Lower leg skin (tissue), 4 donors: ENCODE measurements at regions not wholly inside any gene's neighbourhood (a gene's known extent, or its start where the extent isn't known, plus 50 kb on each side); places are given as distances from the start of the nearest gene placed in this dataset.
"Not testable (repeated sequence)": the region's sequence is repeated elsewhere in the genome, so short reads cannot be mapped to it uniquely, and the experiment has no call there.

Experiments
- DNase-seq, 2 donors: peaks; one replicate each; pipeline ENCODE4 v3.0.0-alpha.2; 2019; ENCODE audit warnings: low spot score in 2 of 2
- H3K4me3 ChIP-seq: fragments of 200-600 bp; sonication (generic); 2 replicates; pipeline ENCODE4 v1.5.1; 2017; ENCODE audit warnings: mild to moderate bottlenecking, low read depth; ENCODE audit not compliant: poor library complexity, severe bottlenecking
- CTCF ChIP-seq, 3 donors: fragments of 450-650 bp; IDR thresholded peaks; one replicate each; pipeline ENCODE4 v1.5.1; 2016; ENCODE audit warnings: antibody characterized with exemption in 3 of 3, mild to moderate bottlenecking in 3 of 3, moderate library complexity in 2 of 3
- POLR2A ChIP-seq, 2 donors: fragments of 450-650 bp; IDR thresholded peaks; one replicate each; pipeline ENCODE4 v1.6.1; 2016 to 2017; ENCODE audit warnings: antibody characterized with exemption in 2 of 2, mild to moderate bottlenecking in 1 of 2, moderate library complexity in 1 of 2
- WGBS, 2 donors: methylation state at CpG; one replicate each; pipeline ENCODE4 v1.1.5; 2018; 5-methylcytosine and 5-hydroxymethylcytosine counted together
- intact Hi-C: fragments of 100-400 bp; cut with DNase I; formaldehyde crosslinking; loops from one replicate; pipeline ENCODE4 v1.15.0; 2023; ENCODE audit warnings: low total_unique reads

- intact Hi-C loops = no loop called here
- no peak overlapping the region for H3K4me3 ChIP-seq
- no peak for DNase-seq
- 36 to 59% methylated on average over 2 of the region's 2 CpGs for WGBS, 2 donors
- TF ChIP-seq CTCF (IDR thresholded peaks at IDR 0.05) (no peak), POLR2A (IDR thresholded peaks at IDR 0.05) (no peak)
These were observed 307.7 kb downstream of the OMA1 start for GRCh38 chr1:58238846-58239245.

GRCh38 chr1:58233729-58234128, 312.8 kb downstream of the OMA1 start:
- intact Hi-C loops = no loop called here

GRCh38 chr1:58231204-58231603, 315.3 kb downstream of the OMA1 start:
- WGBS, 2 donors = 80 to 87% methylated on average over 1 of the region's 1 CpG
- TF ChIP-seq POLR2A (IDR thresholded peaks at IDR 0.05) (no peak), CTCF (IDR thresholded peaks at IDR 0.05) (no peak)
- H3K4me3 ChIP-seq = no peak overlapping the region
- intact Hi-C loops = no loop called here
- no peak for DNase-seq

More at GRCh38 chr1:58233729-58234128, 312.8 kb downstream of the OMA1 start:
- H3K4me3 ChIP-seq = no peak overlapping the region
- 72 to 73% methylated on average over 3 of the region's 3 CpGs for WGBS, 2 donors
- TF ChIP-seq POLR2A (IDR thresholded peaks at IDR 0.05) = no peak
- no peak for TF ChIP-seq CTCF (IDR thresholded peaks at IDR 0.05)
- no peak for DNase-seq

GRCh38 chr1:58227604-58228003, 318.9 kb downstream of the OMA1 start:
- no peak overlapping the region for H3K4me3 ChIP-seq
- intact Hi-C loops = no loop called here
- WGBS, 2 donors = 76 to 83% methylated on average over 3 of the region's 3 CpGs
- DNase-seq = no peak
- TF ChIP-seq CTCF (IDR thresholded peaks at IDR 0.05) (no peak), POLR2A (IDR thresholded peaks at IDR 0.05) (no peak)

GRCh38 chr1:58223522-58223921, 323.0 kb downstream of the OMA1 start:
- 63 to 64% methylated on average over 4 of the region's 4 CpGs for WGBS, 2 donors
- intact Hi-C loops = no loop called here
- no peak for TF ChIP-seq CTCF (IDR thresholded peaks at IDR 0.05)
- TF ChIP-seq POLR2A (IDR thresholded peaks at IDR 0.05) = no peak
- no peak overlapping the region for H3K4me3 ChIP-seq
- DNase-seq = no peak

- 52 to 63% methylated on average over 4 of the region's 4 CpGs for WGBS, 2 donors
These were observed 325.6 kb downstream of the OMA1 start for GRCh38 chr1:58220836-58221472.

GRCh38 chr1:58216169-58216568, 330.4 kb downstream of the OMA1 start:
- intact Hi-C loops, DNase-seq, H3K4me3 ChIP-seq: not testable (repeated sequence)
- 93 to 99% methylated on average over 3 of the region's 3 CpGs for WGBS, 2 donors

More at GRCh38 chr1:58220836-58221472, 325.6 kb downstream of the OMA1 start:
- no peak for TF ChIP-seq POLR2A (IDR thresholded peaks at IDR 0.05)
- TF ChIP-seq CTCF (IDR thresholded peaks at IDR 0.05) = no peak
- no peak for DNase-seq
- no peak overlapping the region for H3K4me3 ChIP-seq
- intact Hi-C loops = no loop called here
